ENCODE measurements at regions not wholly inside any gene's neighbourhood (a gene's known extent, or its start where the extent isn't known, plus 50 kb on each side); places are given as distances from the start of the nearest gene placed in this dataset.
A peak's percentile ranks its signal among the peaks of the same experiment; 100 is the strongest.

DNA sequence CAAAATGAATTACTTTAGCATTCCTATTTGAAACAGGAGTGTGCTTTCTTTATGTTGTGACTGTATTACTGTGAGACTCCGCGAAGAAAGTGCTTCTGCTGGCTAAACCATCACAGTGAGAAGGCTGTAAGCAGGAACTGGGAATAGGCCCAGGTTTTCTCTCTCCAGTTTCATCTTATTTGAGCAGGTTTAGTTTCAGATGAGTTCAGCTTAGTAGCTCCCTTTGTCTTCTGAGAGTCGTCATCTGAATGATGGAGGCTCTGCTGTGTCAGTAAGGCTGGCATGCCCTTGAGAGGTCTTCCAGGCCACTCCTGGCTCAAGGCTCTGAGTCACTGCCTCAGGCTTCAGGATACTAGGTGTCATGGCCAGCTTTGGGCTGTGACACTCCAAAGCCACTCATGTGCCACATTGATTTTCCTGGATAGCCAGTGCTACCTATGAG, 205.6 kb upstream of the RGS6 start:
- no peaks in the 10 kb centered on the region for H4K20me1 ChIP-seq (ENCODE audit: insufficient read depth, low read length)
- no peak overlapping the region for H2BK120ac ChIP-seq (ENCODE audit: low read depth, low read length)
- peaks cover 32% of the 10 kb centered on the region for H3K36me3 ChIP-seq (ENCODE audit: control insufficient read depth, insufficient read depth, low read length)
- H4K91ac ChIP-seq (ENCODE audit: insufficient read depth, low read depth, low read length) = no peak overlapping the region
- H2AK9ac ChIP-seq (replicated peaks; ENCODE audit: low read depth, low read length, poor library complexity) = no peak overlapping the region
- no peak overlapping the region for H2BK5ac ChIP-seq (ENCODE audit: low read depth, low read length, poor library complexity, severe bottlenecking)
- no peak overlapping the region for H3K56ac ChIP-seq (ENCODE audit: extremely low read depth, insufficient read depth, low read length)
- dilution Hi-C loops (cut with HindIII; ENCODE audit: low sequenced_read_pairs, unreplicated experiment) = no loop called here
- no peak overlapping the region for H3K23ac ChIP-seq (ENCODE audit: low read depth, low read length)
- no peak overlapping the region for H3K4me3 ChIP-seq (ENCODE audit: insufficient read depth, low read depth, low read length)
- H3K27ac ChIP-seq (ENCODE audit: insufficient read depth, low read length) = peak overlapping the region; percentile 26; the same call in 1 of the 2 replicates
- no CpG with 5 or more reads among the region's 3 CpGs for WGBS, 2 experiments (ENCODE audit: extremely low coverage in 2 of 2, insufficient read length in 1 of 2)
- H3K9me1 ChIP-seq (ENCODE audit: insufficient read depth, low read length) = peaks cover 16% of the 10 kb centered on the region
- peaks cover 16% of the 10 kb centered on the region for H3K4me1 ChIP-seq (ENCODE audit: control insufficient read depth, insufficient read depth, low read length)
- CTCF ChIA-PET = interaction anchor here (1.3 kb wide), 1 partner anchor 129 kb away, joined by 3 read pairs; no protein-coding TSS in a partner anchor
- DNase-seq (no peak), ATAC-seq (ENCODE audit: low read depth) (no peak)
- BruUV-seq (replicated peaks) = no TSS peak
- H3K9me3 ChIP-seq (ENCODE audit: control insufficient read depth, insufficient read depth, low read length) = no peaks in the 10 kb centered on the region
- H3K79me1 ChIP-seq (ENCODE audit: low read depth in 1 of 2, low read length in 2 of 2) = peaks cover 15 to 18% of the 10 kb centered on the region in 2 experiments; a peak in 2 of 4 replicates
- H3K14ac ChIP-seq (replicated peaks; ENCODE audit: low read depth, low read length) = no peak overlapping the region
- 0 out of 2 replicates have a peak overlapping the region, but pooled peaks have one; percentile 21 for H2BK20ac ChIP-seq (ENCODE audit: low read depth, low read length)
- H2AFZ ChIP-seq (replicated peaks; ENCODE audit: low read length, poor library complexity) = no peak overlapping the region
- H3K9ac ChIP-seq (ENCODE audit: low read depth, low read length) = no peak overlapping the region
- H3K4me2 ChIP-seq (ENCODE audit: low read depth, low read length) = no peak overlapping the region
- H2BK15ac ChIP-seq (ENCODE audit: low read depth, low read length) = peak overlapping the region; percentile 2; the same call in 1 of the 3 replicates
- TF ChIP-seq MAZ (IDR thresholded peaks at IDR 0.05; ENCODE audit: borderline replicate concordance, low read depth, low read length) (no peak), FOS (IDR thresholded peaks at IDR 0.05; ENCODE audit: low read depth, low read length) (no peak), RAD21 (IDR thresholded peaks at IDR 0.05; ENCODE audit: low read length) (no peak), CHD1 (IDR thresholded peaks at IDR 0.05; ENCODE audit: low read depth, low read length) (no peak), NFE2L2 (IDR thresholded peaks at IDR 0.05; ENCODE audit: low read depth, low read length) (no peak), MXI1 (IDR thresholded peaks at IDR 0.05; ENCODE audit: borderline replicate concordance, low read depth, low read length) (no peak), MAFK (IDR thresholded peaks at IDR 0.05; ENCODE audit: low read depth, low read length) (no peak), SMC3 (IDR thresholded peaks at IDR 0.05; ENCODE audit: low read depth, low read length) (no peak), CEBPB (IDR thresholded peaks at IDR 0.05; ENCODE audit: low read depth, low read length) (no peak), RCOR1 (IDR thresholded peaks at IDR 0.05; ENCODE audit: insufficient replicate concordance, low read length) (no peak), BHLHE40 (IDR thresholded peaks at IDR 0.05; ENCODE audit: low read depth, low read length) (no peak), RFX5 (IDR thresholded peaks at IDR 0.05; ENCODE audit: low read depth, low read length) (no peak)
- TF ChIP-seq, protein P1, sequence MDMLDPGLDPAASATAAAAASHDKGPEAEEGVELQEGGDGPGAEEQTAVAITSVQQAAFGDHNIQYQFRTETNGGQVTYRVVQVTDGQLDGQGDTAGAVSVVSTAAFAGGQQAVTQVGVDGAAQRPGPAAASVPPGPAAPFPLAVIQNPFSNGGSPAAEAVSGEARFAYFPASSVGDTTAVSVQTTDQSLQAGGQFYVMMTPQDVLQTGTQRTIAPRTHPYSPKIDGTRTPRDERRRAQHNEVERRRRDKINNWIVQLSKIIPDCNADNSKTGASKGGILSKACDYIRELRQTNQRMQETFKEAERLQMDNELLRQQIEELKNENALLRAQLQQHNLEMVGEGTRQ (IDR thresholded peaks at IDR 0.05; ENCODE audit: low read depth, low read length) = no peak
- TF ChIP-seq, protein P2, sequence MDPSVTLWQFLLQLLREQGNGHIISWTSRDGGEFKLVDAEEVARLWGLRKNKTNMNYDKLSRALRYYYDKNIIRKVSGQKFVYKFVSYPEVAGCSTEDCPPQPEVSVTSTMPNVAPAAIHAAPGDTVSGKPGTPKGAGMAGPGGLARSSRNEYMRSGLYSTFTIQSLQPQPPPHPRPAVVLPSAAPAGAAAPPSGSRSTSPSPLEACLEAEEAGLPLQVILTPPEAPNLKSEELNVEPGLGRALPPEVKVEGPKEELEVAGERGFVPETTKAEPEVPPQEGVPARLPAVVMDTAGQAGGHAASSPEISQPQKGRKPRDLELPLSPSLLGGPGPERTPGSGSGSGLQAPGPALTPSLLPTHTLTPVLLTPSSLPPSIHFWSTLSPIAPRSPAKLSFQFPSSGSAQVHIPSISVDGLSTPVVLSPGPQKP (IDR thresholded peaks at IDR 0.05; ENCODE audit: borderline replicate concordance, low read depth, low read length) = no peak
- H3K18ac ChIP-seq (ENCODE audit: low read depth, low read length) = no peak overlapping the region; the same call in 1 of the 2 replicates
- H4K5ac ChIP-seq (ENCODE audit: low read depth, low read length) = no peak overlapping the region
- H4K8ac ChIP-seq (ENCODE audit: low read depth in 2 of 2, low read length in 2 of 2) = no peak overlapping the region
- peak overlapping the region; percentile 38; the same call in 1 of the 2 replicates for H2AK5ac ChIP-seq (ENCODE audit: low read depth, low read length)
- no peaks in the 10 kb centered on the region for H3K27me3 ChIP-seq (ENCODE audit: control insufficient read depth, insufficient read depth, low read length)
- intact Hi-C loops (cut with micrococcal nuclease) = no loop called here
- POLR2A ChIA-PET (ENCODE audit: unreplicated experiment) = no interaction called here
- 0 out of 2 replicates have a peak overlapping the region, but pooled peaks have one; percentile 8 for H3K4ac ChIP-seq (ENCODE audit: low read depth, low read length)
- in situ Hi-C loops (cut with MboI; ENCODE audit: low sequenced_read_pairs) = loop anchor here (10.0 kb wide), 1 partner anchor 568 kb away; no protein-coding TSS in a partner anchor
